Stimulated activated CD8-positive, alpha-beta memory T cell treated with anti-CD3 and anti-CD28 coated beads, Interleukin-4, amount 100 ng/mL, for 1 hour (primary cell): ENCODE measurements at regions not wholly inside any gene's neighbourhood (a gene's known extent, or its start where the extent isn't known, plus 50 kb on each side); places are given as distances from the start of the nearest gene placed in this dataset.

Experiments used
- DNase-seq, 2 donors: peaks; one replicate each; pipeline ENCODE4 v3.0.0-alpha.2; 2020; ENCODE audit warnings: low read depth in 2 of 2, low spot score in 1 of 2

- DNase-seq = no peak
Measured at GRCh38 chr2:176501617-176502016, 232.4 kb downstream of the MTX2 start.

GRCh38 chr2:176502619-176503018, 233.4 kb downstream of the MTX2 start:
- DNase-seq = no peak

GRCh38 chr2:176503776-176504175, 234.5 kb downstream of the MTX2 start:
- no peak for DNase-seq

- no peak for DNase-seq
Measured at GRCh38 chr2:176504440-176504839, 235.2 kb downstream of the MTX2 start.

- DNase-seq = no peak
Measured at GRCh38 chr2:176507786-176508185, 238.5 kb downstream of the MTX2 start.

- no peak for DNase-seq
Measured at GRCh38 chr2:176508374-176508773, 239.1 kb downstream of the MTX2 start.

GRCh38 chr2:176508984-176509740, 239.9 kb downstream of the MTX2 start:
- DNase-seq = no peak

GRCh38 chr2:176514276-176514675, 245.0 kb downstream of the MTX2 start:
- no peak for DNase-seq

GRCh38 chr2:176514805-176515500, 245.7 kb downstream of the MTX2 start:
- no peak for DNase-seq

GRCh38 chr2:176516051-176516602, 246.9 kb downstream of the MTX2 start:
- no peak for DNase-seq

- DNase-seq = no peak
Measured at GRCh38 chr2:176518823-176519222, 249.6 kb downstream of the MTX2 start.

GRCh38 chr2:176521878-176522670, 252.8 kb downstream of the MTX2 start:
- DNase-seq = no peak

GRCh38 chr2:176525086-176525485, 255.8 kb downstream of the MTX2 start:
- no peak for DNase-seq

- DNase-seq = no peak
Measured at GRCh38 chr2:176526995-176527901, 258.0 kb downstream of the MTX2 start.

- DNase-seq = no peak
Measured at GRCh38 chr2:176531608-176532007, 262.4 kb downstream of the MTX2 start.

GRCh38 chr2:176533505-176534193, 264.4 kb downstream of the MTX2 start:
- DNase-seq = no peak

GRCh38 chr2:176534798-176535466, 265.7 kb downstream of the MTX2 start:
- DNase-seq = no peak

- no peak for DNase-seq
Measured at GRCh38 chr2:176535467-176536113, 266.3 kb downstream of the MTX2 start.
